ENCODE measurements at regions not wholly inside any gene's neighbourhood (a gene's known extent, or its start where the extent isn't known, plus 50 kb on each side); places are given as distances from the start of the nearest gene placed in this dataset.

DNA sequence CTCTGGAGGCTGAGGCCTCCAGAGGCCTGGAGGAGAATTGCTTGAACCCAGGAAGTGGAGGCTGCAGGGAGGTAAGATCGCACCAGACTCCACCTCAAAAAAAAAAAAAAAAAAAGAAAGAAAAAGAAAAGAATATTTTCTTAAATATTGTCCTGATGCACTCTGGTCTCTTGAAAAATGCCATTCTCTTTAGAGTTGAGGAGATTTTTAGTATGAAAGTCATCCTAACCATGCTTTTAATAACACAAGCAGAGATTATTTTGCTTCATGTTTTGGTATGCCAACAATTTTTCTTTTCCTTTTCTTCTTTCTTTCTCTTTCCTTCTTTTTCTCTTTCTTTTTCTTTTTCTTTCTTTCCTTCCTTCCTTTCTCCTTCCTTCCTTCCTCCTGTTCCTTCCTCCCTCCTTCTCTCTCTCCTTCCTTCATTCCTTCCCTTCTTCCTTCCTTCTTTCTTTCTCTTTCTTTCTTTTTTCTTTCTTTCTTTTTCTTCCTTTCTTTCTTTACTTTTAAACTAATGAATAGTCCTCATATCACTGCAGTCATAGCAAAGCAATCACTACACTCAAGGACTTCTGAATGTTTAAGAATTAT lies 116.9 kb upstream of the CCNH start:
- ChIA-PET POLR2A (no interaction called here), CTCF (no interaction called here)
- H3K36me3 ChIP-seq (ENCODE audit: control insufficient read depth, insufficient read depth, low read length): no peaks in the 10 kb centered on the region
- TF ChIP-seq POLR2AphosphoS5 (IDR thresholded peaks at IDR 0.05; ENCODE audit: low read depth, low read length) (no peak), SIN3A (IDR thresholded peaks at IDR 0.05; ENCODE audit: borderline replicate concordance, insufficient read depth, low read depth, low read length) (no peak)
- no peaks in the 10 kb centered on the region for H3K27me3 ChIP-seq (ENCODE audit: control insufficient read depth, insufficient read depth, low read length)
- no peaks in the 10 kb centered on the region for H3K4me1 ChIP-seq (ENCODE audit: control insufficient read depth, insufficient read depth, low read length)
- H3K4me3 ChIP-seq (ENCODE audit: low read depth in 2 of 2, low read length in 2 of 2): no peak overlapping the region
- intact Hi-C loops (cut with micrococcal nuclease; ENCODE audit: unreplicated experiment): no loop called here
- no TSS peak for BruUV-seq (replicated peaks)
- in situ Hi-C loops (cut with HindIII; ENCODE audit: low pct_unique_long_range_greater_than_20kb, low sequenced_read_pairs): no loop called here
- ATAC-seq (no peak), DNase-seq (ENCODE audit: low read depth, low spot score) (no peak)
- no peak overlapping the region for H3K27ac ChIP-seq (ENCODE audit: low read length)
- no peaks in the 10 kb centered on the region for H3K9me3 ChIP-seq (ENCODE audit: control insufficient read depth, insufficient read depth, low read depth, low read length)

DNA sequence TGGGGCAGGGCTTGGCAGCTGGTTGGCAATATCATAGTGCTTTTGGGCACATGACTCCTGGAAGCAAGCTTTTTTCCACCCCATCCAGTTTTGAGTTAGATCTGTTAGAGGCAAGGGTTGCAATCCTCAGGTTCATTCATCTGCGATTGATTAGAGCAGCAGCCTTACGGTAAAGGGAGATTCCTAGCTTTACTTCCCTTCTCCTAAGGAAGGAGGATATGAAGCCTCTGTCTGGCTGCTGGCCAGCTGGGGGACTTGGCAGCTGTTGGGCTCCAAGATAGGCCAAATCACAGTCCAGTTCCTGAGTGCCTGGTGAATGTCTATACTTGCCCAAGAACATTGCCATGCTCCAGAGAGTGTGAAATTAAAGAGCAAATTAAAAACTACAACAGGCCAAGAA lies 113.4 kb upstream of the CCNH start:
- ATAC-seq: no peak
- BruUV-seq (replicated peaks): no TSS peak
- no peak overlapping the region for H3K4me3 ChIP-seq (ENCODE audit: low read depth in 2 of 2, low read length in 2 of 2)
- H3K27me3 ChIP-seq (ENCODE audit: control insufficient read depth, insufficient read depth, low read length): no peaks in the 10 kb centered on the region
- intact Hi-C loops (cut with micrococcal nuclease; ENCODE audit: unreplicated experiment) (no loop called here), in situ Hi-C loops (cut with HindIII; ENCODE audit: low pct_unique_long_range_greater_than_20kb, low sequenced_read_pairs) (no loop called here)
- CTCF ChIA-PET: no interaction called here
- POLR2A ChIA-PET: no interaction called here
- no peaks in the 10 kb centered on the region for H3K9me3 ChIP-seq (ENCODE audit: control insufficient read depth, insufficient read depth, low read depth, low read length)
- H3K36me3 ChIP-seq (ENCODE audit: control insufficient read depth, insufficient read depth, low read length): no peaks in the 10 kb centered on the region
- no peaks in the 10 kb centered on the region for H3K4me1 ChIP-seq (ENCODE audit: control insufficient read depth, insufficient read depth, low read length)
- TF ChIP-seq, protein P1, sequence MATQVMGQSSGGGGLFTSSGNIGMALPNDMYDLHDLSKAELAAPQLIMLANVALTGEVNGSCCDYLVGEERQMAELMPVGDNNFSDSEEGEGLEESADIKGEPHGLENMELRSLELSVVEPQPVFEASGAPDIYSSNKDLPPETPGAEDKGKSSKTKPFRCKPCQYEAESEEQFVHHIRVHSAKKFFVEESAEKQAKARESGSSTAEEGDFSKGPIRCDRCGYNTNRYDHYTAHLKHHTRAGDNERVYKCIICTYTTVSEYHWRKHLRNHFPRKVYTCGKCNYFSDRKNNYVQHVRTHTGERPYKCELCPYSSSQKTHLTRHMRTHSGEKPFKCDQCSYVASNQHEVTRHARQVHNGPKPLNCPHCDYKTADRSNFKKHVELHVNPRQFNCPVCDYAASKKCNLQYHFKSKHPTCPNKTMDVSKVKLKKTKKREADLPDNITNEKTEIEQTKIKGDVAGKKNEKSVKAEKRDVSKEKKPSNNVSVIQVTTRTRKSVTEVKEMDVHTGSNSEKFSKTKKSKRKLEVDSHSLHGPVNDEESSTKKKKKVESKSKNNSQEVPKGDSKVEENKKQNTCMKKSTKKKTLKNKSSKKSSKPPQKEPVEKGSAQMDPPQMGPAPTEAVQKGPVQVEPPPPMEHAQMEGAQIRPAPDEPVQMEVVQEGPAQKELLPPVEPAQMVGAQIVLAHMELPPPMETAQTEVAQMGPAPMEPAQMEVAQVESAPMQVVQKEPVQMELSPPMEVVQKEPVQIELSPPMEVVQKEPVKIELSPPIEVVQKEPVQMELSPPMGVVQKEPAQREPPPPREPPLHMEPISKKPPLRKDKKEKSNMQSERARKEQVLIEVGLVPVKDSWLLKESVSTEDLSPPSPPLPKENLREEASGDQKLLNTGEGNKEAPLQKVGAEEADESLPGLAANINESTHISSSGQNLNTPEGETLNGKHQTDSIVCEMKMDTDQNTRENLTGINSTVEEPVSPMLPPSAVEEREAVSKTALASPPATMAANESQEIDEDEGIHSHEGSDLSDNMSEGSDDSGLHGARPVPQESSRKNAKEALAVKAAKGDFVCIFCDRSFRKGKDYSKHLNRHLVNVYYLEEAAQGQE (IDR thresholded peaks at IDR 0.05; ENCODE audit: insufficient read depth in 1 of 2, low read depth in 2 of 2, low read length in 1 of 2): no peak
- TF ChIP-seq POLR2AphosphoS5 (IDR thresholded peaks at IDR 0.05; ENCODE audit: low read depth, low read length): no peak
- TF ChIP-seq TCF7L2 (IDR thresholded peaks at IDR 0.05; ENCODE audit: low read depth, low read length): no peak
- no peak for TF ChIP-seq SIN3A (IDR thresholded peaks at IDR 0.05; ENCODE audit: borderline replicate concordance, insufficient read depth, low read depth, low read length)
- TF ChIP-seq, protein P2, sequence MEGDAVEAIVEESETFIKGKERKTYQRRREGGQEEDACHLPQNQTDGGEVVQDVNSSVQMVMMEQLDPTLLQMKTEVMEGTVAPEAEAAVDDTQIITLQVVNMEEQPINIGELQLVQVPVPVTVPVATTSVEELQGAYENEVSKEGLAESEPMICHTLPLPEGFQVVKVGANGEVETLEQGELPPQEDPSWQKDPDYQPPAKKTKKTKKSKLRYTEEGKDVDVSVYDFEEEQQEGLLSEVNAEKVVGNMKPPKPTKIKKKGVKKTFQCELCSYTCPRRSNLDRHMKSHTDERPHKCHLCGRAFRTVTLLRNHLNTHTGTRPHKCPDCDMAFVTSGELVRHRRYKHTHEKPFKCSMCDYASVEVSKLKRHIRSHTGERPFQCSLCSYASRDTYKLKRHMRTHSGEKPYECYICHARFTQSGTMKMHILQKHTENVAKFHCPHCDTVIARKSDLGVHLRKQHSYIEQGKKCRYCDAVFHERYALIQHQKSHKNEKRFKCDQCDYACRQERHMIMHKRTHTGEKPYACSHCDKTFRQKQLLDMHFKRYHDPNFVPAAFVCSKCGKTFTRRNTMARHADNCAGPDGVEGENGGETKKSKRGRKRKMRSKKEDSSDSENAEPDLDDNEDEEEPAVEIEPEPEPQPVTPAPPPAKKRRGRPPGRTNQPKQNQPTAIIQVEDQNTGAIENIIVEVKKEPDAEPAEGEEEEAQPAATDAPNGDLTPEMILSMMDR (IDR thresholded peaks at IDR 0.05): no peak
- H3K27ac ChIP-seq (ENCODE audit: low read length): no peak overlapping the region
- no peak for DNase-seq (ENCODE audit: low read depth, low spot score)

DNA sequence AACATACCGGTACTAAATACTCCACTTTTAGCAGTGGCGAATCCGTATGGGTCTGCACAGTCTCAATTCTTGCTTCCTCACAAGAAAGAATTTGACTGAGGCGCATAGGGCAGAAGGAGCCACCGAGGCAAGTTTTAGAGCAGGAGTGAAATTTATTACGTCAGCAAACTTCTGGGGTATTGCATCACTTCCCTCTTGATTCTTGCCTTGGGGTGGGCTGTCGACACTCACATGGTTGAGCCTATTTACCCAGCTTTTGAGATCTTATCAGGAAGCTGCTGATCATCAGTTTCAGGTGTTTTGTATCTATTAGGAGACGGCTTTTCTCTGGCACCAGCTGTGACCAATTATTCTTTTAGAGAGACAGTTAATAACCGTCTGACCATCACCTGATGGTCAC lies 111.5 kb upstream of the CCNH start:
- H3K4me3 ChIP-seq (ENCODE audit: low read depth in 2 of 2, low read length in 2 of 2): no peak overlapping the region
- no peaks in the 10 kb centered on the region for H3K4me1 ChIP-seq (ENCODE audit: control insufficient read depth, insufficient read depth, low read length)
- no TSS peak for BruUV-seq (replicated peaks)
- intact Hi-C loops (cut with micrococcal nuclease; ENCODE audit: unreplicated experiment): no loop called here
- no peaks in the 10 kb centered on the region for H3K9me3 ChIP-seq (ENCODE audit: control insufficient read depth, insufficient read depth, low read depth, low read length)
- DNase-seq (ENCODE audit: low read depth, low spot score) (no peak), ATAC-seq (no peak)
- ChIA-PET POLR2A (no interaction called here), CTCF (no interaction called here)
- H3K27ac ChIP-seq (ENCODE audit: low read length): no peak overlapping the region
- in situ Hi-C loops (cut with HindIII; ENCODE audit: low pct_unique_long_range_greater_than_20kb, low sequenced_read_pairs): no loop called here
- H3K36me3 ChIP-seq (ENCODE audit: control insufficient read depth, insufficient read depth, low read length): no peaks in the 10 kb centered on the region
- H3K27me3 ChIP-seq (ENCODE audit: control insufficient read depth, insufficient read depth, low read length): no peaks in the 10 kb centered on the region
- TF ChIP-seq, protein P2 (IDR thresholded peaks at IDR 0.05): no peak
- TF ChIP-seq TCF7L2 (IDR thresholded peaks at IDR 0.05; ENCODE audit: low read depth, low read length) (no peak), SIN3A (IDR thresholded peaks at IDR 0.05; ENCODE audit: borderline replicate concordance, insufficient read depth, low read depth, low read length) (no peak), POLR2AphosphoS5 (IDR thresholded peaks at IDR 0.05; ENCODE audit: low read depth, low read length) (no peak)
- TF ChIP-seq, protein P1 (IDR thresholded peaks at IDR 0.05; ENCODE audit: insufficient read depth in 1 of 2, low read depth in 2 of 2, low read length in 1 of 2): no peak

Data from Panc1 (cell line).